ENCODE measurements at regions not wholly inside any gene's neighbourhood (a gene's known extent, or its start where the extent isn't known, plus 50 kb on each side); places are given as distances from the start of the nearest gene placed in this dataset.

DNA sequence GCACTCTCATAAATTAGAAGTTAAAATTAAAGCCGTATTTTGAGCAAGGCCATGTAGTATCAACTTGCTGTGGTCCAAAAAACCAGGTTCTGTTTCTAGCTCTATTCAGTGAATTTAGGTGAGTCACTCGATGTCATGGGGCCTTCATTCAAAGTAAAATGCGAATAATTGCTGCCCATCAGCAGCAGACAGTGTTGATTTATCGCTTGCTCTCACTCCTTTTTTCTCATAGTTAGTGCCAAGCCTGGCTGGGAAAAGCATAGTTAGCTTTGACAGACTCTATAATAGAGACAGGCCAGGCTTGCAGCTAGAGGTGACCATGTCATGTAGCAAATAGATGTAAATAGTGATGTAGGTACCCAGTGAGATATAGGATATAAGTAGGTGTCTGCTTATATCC is 136.0 kb downstream of the EDN1 start:
- DNase-seq, result no peak

DNA sequence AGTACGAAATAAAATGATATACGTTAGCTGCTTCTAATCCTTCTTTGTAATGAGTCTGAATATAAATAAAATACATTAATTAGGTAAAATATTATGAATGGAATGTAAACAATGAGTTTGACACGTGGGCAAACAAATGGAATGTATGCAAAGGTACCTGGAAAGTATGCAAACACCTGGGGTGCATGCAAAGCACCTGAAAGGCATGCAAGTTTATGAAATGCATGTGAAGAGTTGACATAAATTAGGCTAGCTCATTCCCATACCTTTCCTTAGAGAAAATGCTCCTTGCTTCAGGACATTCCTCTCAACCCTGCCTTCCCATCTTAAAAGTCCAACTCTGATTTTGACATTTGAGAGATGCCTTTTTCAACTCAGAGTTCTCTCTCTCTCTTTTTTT is 140.9 kb downstream of the EDN1 start:
- DNase-seq, result no peak

DNA sequence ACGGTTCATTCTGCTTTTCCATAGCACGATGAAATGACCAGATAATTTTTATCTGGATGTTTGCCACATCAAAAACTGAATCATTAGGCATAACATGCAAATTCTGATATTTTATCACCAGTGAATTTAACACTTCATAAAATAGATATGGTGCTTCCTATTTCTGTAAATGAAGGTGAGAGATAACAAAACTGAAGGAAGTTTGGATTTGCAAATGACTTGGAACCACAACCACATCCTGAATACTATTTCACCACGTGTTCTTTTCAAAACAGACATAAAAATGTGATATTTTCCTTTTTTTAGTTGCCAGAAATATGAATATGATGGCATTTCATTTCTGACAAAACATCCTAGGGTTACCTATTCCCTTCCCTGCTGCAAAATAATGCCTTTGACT is 146.1 kb downstream of the EDN1 start:
- no peak for DNase-seq

DNA sequence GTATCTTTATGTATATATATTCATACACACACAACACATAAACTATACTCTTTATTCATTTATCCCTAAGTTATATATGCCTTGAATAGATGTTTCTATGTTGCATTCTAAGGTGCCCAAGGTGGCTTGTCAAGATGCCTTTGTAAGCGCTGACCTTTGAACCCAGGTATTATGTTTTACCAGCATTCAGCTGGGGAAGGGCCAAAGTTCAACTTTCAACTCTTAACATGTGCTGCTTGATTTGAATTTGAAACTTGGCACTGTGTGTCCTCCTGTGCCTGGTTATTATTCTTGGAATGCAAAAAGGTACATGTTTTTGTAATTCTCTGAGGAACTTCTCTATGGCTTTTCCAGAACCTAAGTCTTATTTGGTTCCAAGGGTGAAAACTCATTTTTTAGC is 146.5 kb downstream of the EDN1 start:
- no peak for DNase-seq

DNA sequence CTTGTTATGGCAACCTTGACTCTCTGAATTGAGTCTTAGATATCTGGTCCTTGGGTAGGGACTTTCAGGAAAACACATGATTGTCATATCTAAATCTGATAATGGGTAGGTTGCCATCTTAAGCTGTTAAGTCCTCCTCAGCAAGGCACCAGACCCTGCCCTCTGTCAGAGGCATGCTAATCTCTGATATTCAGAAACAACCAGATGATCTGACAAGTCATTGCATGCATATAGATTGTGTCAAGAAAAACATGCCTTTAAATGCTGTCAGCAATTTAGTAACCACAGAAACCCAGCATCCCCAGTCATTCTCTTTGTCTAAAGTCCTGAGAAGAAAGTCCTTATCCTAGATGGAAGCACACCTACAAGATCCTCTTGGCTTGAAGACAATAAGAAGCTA is 149.1 kb downstream of the EDN1 start:
- DNase-seq, result no peak

DNA sequence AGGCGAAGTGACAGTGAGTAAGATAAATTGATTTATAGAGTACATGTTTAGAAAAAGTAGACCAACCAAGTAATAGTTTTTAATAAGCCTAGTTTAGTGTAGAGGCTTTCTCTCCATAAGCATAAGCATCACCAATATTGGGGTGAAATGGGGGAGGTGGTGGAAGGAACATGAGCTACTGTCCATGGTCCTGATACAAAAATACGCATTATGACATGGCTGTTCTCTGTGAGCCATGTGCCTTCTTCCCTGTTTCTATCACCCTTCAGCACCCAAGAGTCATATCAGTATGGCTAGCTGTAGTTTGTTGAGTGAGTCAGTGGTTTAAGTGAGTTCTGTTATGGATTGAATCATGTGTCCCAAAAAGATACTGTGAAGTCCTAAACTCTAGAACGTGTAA is 150.8 kb downstream of the EDN1 start:
- no peak for DNase-seq

DNA sequence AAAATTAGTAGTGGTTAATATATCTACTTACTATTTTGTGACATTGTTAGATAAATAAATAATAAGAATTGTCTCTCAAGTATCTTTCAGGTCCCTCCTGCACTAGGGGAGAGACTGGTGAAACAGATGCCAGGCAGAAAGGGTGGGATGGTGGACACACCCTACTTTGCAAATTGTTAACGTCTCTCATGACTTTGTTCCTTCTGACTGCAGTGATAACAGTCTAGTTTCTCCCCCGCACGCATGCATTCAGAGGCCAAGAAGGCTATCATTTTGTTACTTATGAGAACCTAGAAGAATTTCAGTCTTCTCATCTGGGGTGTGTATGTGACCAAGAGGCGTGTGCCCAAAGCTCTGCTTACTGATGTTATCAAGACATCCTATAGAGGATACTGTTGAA is 152.3 kb downstream of the EDN1 start:
- DNase-seq, result no peak

DNA sequence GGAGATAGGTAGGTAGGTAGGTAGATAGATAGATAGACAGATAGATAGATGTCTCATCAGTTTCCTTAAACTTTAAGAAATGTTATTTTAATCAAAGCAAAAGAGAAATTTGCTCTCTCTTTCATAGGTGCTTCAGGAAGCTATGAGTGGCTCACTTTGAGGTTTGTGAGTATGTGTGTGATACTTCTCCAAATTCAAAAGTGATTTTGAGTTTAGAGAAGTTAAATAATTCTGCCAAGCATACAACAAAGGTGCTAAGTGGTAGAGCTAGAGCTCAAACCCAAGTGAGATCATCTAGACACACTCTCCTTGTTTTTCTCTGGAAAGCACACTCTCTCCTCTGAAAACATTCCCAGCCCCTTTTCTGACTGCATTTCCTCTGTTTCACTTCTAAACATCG is 156.2 kb downstream of the EDN1 start:
- no peak for DNase-seq

DNA sequence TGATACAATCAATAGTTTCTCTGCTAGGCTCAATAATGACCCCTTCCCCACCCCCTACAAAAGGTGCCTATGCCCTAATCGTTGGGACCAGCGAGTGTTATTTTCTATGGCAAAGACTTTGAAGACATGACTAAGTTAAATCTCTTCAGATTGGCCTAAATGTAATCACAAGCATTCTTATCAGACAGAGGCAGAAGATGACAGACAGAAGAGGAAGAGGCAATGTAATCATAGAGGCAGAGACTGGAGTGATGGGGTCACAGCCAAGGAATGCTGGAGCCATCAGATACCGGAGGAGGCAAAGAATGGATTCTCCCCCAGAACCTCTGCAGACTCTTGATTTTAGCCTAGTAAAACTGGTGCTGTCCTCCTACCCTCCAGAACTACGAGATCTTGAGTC is 159.3 kb downstream of the EDN1 start:
- DNase-seq, result no peak

DNA sequence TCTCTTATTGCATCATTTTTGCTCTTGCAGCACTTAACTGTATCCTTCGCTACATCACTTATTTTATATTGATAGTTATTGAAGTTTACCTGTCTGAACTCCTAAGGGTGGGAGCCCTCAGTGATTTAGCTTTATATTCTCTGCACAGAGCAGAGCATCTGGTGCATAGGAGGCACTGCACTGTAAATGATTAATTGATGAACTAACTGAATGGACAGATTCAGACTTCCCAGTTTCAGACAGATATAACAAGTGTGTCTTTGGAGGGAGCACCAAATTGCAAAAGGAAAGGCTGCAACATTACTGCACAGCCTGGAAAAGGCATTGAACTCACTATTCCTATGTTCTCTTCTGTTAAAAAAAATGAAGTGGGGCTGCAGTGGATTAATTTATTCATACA is 160.3 kb downstream of the EDN1 start:
- DNase-seq, result no peak

DNA sequence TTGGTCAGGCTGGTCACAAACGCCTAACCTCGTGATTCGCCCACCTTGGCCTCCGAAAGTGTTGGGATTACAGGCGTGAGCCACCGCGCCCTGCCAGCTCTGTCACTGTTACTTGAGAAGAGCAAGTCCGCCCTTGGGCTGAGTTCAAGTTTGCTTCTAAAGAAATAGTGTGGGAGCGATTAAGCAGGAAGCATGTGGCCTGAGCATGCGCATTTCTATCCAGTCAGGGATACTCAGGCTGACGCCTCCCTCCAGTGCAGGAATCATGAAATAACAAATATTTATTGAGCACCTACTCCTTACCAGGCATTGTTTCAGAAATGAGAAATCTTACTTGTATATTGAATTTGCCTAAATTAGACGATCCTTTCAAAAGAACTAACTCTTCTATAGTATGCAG is 166.2 kb downstream of the EDN1 start:
- DNase-seq, result no peak

DNA sequence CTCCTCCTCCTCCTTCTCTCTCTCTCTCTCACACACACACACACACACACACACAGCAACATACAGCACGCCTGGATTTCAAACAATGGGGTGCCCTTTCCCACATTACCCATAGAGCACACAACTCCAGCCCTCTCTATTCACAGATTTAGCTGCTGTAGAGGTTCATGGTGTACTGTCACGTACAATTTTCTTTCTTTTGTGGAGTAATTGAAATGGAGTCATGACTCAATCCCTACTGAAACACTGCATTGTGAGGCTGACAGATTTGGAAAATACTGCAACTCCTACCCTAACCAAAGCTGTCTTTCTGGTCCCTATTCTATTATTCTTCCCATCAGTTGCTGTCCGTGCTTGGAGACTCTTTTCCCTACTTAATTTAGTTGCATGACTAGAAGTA is 166.9 kb downstream of the EDN1 start:
- DNase-seq, result no peak

DNA sequence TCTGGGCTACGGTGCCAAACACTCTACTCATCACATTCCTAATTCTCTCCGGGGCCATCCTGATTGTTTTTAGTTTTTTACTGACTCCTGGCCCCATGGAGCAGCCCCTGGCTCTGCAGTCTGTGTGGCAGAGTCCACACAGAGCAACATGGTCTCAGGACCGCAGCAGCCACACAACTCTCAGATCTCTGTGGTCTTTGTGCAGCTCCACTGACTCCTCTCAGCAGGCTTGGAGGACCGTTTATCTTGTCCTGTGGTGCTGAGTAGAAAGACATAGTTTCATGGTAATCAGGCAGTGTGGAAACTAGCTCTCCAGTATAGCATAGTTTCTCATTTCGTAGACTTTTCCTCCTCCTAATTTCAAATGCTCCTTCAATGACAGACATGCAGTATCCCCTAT is 168.4 kb downstream of the EDN1 start:
- no peak for DNase-seq

DNA sequence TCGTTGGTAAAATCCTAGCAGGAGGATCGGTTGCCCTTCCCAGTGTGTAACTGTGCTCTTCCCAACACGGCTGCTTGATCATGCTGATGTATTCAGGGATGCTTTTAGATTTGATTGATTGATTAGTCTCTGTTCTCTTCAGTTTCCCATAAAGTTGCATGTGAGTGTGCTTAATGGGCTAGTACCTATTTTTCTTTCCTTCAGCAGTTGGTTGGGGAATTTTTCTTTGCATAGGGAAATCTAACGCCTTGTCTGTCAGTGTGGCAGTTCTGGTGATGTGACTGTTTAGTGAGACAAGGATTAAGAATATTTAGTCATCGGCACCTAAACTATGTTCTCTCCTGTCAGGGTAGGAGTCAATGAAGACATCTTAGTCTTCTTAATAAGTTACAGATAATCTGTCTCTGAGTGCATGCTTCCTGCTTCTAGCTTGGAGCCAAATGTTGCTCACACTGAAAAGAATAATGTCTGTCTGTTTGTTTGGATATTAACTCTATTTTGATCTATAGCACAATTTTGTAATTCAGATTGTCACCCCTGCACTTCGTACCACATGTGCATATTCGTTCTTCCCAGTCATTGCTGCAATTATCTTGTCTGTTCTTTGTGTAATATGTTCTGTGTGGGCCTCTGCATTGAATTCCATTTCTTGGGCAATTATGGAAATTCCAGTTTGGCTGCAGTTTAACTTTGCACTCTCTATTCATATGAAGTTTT is 169.9 kb downstream of the EDN1 start:
- DNase-seq, result no peak

DNA sequence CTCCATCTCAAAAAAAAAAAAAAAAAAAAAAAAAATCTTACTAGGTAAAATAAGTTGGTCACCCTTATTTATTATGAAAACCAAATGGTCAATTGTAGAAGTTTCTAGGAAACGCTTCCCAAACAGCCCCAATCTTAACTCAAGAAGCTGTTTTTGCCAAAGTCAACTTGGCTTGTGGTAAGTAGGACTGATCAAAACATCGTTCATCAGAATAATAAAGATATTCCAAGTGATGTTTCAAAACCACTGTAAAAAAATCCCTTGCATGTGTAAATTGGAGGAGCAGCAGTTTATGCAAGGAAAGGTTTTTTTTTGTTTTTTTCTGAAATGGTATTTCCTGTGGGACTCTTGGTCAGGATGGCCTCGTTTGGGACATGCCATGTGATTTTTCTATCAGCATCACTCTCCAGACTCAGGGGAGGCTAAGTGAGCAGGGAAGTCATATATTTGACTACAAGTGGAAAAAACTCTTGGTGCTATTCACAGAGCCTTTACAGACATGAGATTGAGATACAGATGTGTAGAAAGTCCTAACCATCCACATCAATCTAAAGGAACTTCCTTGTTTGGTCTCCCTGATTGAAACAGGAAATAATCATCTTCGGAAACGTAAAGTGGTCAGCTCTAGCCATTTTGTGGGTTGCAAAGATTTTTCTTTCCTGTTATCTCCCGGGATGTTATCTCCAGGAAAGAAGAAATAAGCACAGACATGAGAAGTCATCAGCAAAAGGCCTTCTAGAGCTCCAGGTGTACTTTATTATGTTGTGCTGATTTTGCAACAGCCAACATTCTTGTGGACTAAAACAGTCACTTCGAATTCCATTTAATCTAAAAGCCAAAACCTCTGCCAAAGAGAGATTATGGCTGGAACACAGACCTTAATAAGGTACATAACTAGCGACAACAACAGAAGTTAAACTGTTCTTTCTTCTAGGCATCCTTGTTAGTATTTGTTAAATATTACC is 177.8 kb downstream of the EDN1 start:
- no peak for DNase-seq

DNA sequence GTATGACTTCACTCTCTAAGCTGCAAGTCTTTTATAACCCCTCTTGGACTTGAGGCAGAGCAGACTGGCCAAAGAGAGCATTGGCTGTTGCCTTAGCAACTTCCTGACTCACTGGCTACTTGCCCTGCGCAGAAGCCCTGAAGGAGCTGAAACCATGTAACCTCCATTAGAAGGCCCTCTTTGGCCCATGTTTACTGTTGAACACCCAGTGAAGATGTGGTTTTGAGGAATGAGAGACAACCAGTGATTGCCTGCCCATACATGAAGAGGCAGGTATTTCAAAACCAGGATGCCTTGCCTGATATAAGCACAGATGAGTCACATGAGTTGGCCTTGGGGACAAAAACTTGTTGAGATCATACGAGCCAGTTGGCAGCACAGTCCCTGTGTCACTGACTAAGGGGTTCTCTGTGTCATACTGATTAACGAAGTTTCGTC is 182.5 kb downstream of the EDN1 start:
- no peak for DNase-seq

DNA sequence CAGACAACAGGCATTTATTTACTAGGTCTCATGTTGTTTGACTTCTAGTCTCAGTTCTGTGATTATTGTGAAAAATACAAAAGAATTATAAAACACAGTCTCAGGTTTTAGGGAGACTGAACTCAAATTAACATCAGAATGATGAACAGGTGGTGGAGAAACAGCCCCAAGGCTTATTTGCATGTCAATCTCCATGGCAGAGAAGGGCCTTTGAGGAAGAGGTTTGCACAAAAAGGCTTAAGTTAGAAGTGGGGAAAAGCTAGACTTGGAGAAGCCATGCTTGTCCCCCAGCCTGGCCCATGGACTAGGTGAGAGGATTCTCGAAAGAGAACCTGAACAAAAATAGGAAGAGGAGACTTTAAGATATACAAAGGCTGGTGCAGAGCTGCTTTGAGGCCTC is 183.3 kb downstream of the EDN1 start:
- no peak for DNase-seq

DNA sequence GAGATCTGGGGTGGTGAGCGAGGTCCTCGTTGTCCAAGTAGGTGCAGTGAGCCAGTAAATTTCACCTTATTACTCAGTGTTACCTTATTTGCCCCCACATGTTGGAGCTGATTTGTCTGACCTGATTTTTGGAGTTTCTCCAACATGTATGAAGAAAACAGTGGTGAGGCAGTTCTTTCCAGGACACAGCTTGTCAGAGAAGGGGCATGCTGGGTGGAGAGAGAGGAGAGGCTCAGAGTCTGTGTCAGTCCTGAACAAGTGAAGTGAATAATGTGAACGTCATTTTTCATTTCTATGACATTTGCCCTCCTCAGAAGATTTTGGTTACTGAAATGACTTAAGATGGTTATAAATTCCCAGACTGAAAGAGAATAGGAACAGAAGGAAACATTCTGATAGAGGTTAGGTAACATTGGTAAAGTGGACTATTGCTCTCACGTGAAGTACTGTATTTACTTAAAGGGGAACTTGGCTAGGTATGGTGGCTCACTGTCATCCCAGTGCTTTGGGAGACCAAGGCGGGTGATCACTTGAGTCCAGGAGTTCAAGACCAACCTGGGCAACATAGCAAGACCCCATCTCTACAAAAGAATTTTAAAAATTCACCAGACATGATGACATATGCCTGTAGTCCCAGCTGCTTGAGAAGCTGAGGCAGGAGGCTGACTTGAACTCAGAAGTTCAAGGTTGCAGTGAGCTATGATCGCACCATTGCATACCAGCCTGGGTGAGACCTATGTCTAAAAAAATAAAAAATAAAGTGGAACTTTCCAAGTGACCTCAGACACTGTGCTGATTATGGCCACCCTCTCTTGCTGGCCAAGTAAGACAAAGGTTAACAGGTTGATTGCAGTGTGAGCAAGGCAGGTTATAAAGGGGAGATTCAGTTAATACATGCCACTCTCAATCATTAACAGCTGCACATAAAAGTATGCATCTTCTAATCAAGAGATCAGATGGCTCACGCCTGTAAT is 184.3 kb downstream of the EDN1 start:
- no peak for DNase-seq

DNA sequence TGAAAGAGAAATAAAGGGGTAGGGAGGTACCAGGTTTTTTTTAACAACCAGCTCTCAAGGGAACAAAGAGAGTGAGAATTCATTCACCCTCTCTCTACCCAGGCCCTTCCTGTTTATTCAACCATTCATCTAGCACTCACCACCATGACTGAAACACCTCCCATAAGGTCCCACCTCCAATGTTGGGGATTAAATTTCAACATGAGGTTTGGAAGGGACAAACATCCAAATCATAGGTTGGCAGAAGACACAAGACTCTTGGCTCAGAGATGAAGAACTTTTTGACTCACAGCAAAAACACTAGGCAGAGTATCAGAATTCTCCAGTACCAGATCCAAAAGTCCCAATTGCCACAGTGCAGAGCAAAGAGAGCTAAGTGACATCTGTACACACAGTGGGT is 186.3 kb downstream of the EDN1 start:
- no peak for DNase-seq

DNA sequence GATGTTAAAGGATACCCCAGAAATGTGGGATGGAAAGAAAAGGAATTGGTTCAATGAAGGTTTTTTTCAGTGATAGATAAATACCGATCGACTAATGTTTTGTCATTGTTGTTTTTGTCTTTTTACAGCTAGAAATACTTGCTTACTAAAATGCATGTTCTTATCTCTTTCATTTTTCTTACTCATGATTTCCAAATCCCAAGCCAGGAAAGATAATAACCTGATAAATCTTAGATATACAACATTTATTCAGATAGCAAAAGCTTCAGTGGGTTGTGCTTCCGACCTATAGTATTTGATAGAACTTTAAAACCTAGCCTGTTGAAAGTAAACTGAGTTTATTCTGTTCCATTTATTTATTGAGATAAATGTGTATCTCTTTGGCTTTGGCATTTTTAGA is 187.5 kb downstream of the EDN1 start:
- DNase-seq, result no peak

DNA sequence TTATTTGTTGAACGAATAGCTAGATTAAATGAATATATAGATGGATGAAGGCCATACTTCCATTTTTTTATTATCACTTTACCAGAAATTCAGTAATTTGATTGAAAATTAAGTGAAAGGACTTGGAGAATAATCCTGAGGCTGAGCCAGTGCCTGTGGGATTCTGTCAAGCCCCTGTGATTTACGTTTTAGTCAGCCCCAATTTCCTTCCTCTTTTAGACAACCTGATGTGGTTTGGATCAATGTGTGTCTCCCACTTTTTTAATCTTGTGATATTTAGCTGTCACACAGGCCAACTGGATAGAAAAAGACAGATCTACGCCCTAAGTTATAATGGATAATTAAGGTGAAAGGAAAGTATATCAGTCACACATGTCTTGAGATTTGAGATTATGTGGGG is 188.8 kb downstream of the EDN1 start:
- no peak for DNase-seq

DNA sequence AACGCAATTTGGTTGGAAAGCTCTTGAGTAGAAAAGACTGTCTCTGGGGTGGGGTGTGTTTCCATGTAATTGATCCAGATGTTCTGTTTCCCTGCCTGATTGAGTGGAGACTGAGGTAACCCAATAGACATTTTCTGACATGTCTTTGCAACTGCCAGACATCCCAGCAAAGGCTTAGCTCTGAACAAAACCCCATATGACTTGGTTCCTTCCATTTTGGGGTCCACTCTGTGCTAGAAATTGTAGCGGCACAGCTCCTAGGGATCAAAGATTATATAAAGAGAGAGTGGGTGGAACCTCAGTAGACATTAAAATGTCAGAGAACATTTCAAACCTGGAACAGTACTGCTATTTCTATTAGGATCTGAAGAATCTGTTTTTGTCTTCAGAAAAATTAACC is 189.3 kb downstream of the EDN1 start:
- no peak for DNase-seq

DNA sequence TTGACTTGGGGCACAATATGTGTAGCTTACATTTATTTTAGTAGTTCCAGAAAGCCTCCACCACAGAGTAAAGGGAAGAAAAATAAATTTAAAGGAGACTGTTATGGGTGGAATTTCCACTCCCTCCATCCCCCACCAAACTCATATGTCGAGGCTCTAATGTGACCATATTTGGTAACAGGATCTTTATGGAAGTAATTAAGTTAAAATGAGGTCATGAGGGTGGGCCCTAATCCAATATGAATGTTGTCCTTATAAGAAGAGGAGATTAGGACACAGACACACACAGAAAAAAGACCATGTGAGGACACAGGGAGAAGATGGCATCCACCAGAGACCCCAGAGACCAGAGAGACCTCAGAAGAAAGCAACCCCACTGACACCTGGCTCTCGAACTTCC is 189.7 kb downstream of the EDN1 start:
- no peak for DNase-seq

Data from activated CD4-positive, CD25-positive, alpha-beta regulatory T cell treated with anti-CD3 and anti-CD28 coated beads, Interleukin-2, amount 50 U/mL, for 72 hours (primary cell).